GM19099 (cell line): ENCODE measurements at regions not wholly inside any gene's neighbourhood (a gene's known extent, or its start where the extent isn't known, plus 50 kb on each side); places are given as distances from the start of the nearest gene placed in this dataset.

Experiments
- POLR2A ChIP-seq: IDR thresholded peaks from 3 replicates; pipeline ENCODE4 v1.6.1; 2011; ENCODE audit warnings: low read depth; ENCODE audit not compliant: insufficient read length; ENCODE audit errors: extremely low read depth

- TF ChIP-seq POLR2A: no peak
Observed at GRCh38 chr21:43318368-43318767, 108.6 kb downstream of the SIK1 start.

GRCh38 chr21:43317959-43318358 is 109.0 kb downstream of the SIK1 start:
- no peak for TF ChIP-seq POLR2A

GRCh38 chr21:43317254-43317748 is 109.6 kb downstream of the SIK1 start:
- no peak for TF ChIP-seq POLR2A

- no peak for TF ChIP-seq POLR2A
Observed at GRCh38 chr21:43316156-43316845, 110.6 kb downstream of the SIK1 start.

GRCh38 chr21:43315244-43316137 is 111.4 kb downstream of the SIK1 start:
- no peak for TF ChIP-seq POLR2A

- no peak for TF ChIP-seq POLR2A
Observed at GRCh38 chr21:43313939-43314405, 113.0 kb downstream of the SIK1 start.

- no peak for TF ChIP-seq POLR2A
Observed at GRCh38 chr21:43313221-43313938, 113.6 kb downstream of the SIK1 start.

GRCh38 chr21:43312751-43313169 is 114.2 kb downstream of the SIK1 start:
- TF ChIP-seq POLR2A: no peak

GRCh38 chr21:43312011-43312410 is 114.9 kb downstream of the SIK1 start:
- TF ChIP-seq POLR2A: no peak

GRCh38 chr21:43311301-43311817 is 115.6 kb downstream of the SIK1 start:
- TF ChIP-seq POLR2A: no peak

- TF ChIP-seq POLR2A: no peak
Observed at GRCh38 chr21:43308815-43309283, 118.1 kb downstream of the SIK1 start.

GRCh38 chr21:43308101-43308814 is 118.7 kb downstream of the SIK1 start:
- TF ChIP-seq POLR2A: no peak

- no peak for TF ChIP-seq POLR2A
Observed at GRCh38 chr21:43307677-43308070, 119.3 kb downstream of the SIK1 start.
